Neural progenitor cell (in vitro differentiated cells): ENCODE measurements at regions not wholly inside any gene's neighbourhood (a gene's known extent, or its start where the extent isn't known, plus 50 kb on each side); places are given as distances from the start of the nearest gene placed in this dataset.

Experiments
- CTCF ChIP-seq: fragments of 200-600 bp; sonication (generic); IDR thresholded peaks from 2 replicates; pipeline ENCODE4 v1.5.1; 2017; ENCODE audit warnings: antibody characterized with exemption, mild to moderate bottlenecking
- EZH2 ChIP-seq: fragments of 200-600 bp; sonication (generic); IDR thresholded peaks from 2 replicates; pipeline ENCODE4 v1.6.1; 2017; ENCODE audit warnings: antibody characterized with exemption, mild to moderate bottlenecking, moderate library complexity
- EZH2phosphoT487 ChIP-seq: fragments of 200-600 bp; sonication (generic); IDR thresholded peaks from 2 replicates; pipeline ENCODE4 v1.6.1; 2017; ENCODE audit warnings: antibody characterized with exemption

- TF ChIP-seq CTCF (no peak), EZH2 (no peak), EZH2phosphoT487 (no peak)
Measured at GRCh38 chr5:96031811-96032261, 70.2 kb upstream of the ELL2 start.
